ENCODE measurements at regions not wholly inside any gene's neighbourhood (a gene's known extent, or its start where the extent isn't known, plus 50 kb on each side); places are given as distances from the start of the nearest gene placed in this dataset.

GRCh38 chr3:1843111-1843510, 255.6 kb upstream of the CNTN4 start:
- no peak for TF ChIP-seq CTCF (IDR thresholded peaks at IDR 0.05; ENCODE audit: low read depth, low read length)
- TF ChIP-seq POLR2A (IDR thresholded peaks at IDR 0.05; ENCODE audit: extremely low read depth, insufficient read length), result no peak
- no peak for DNase-seq (ENCODE audit: low read depth)
- no peak overlapping the region for H3K4me3 ChIP-seq (ENCODE audit: low read depth, low read length)

GRCh38 chr3:1847571-1847970, 251.1 kb upstream of the CNTN4 start:
- TF ChIP-seq MAX (IDR thresholded peaks at IDR 0.05; ENCODE audit: low read depth, low read length) (no peak), POLR2A (IDR thresholded peaks at IDR 0.05; ENCODE audit: extremely low read depth, insufficient read length) (no peak), CTCF (IDR thresholded peaks at IDR 0.05; ENCODE audit: low read depth, low read length) (no peak)
- no peak overlapping the region for H3K4me3 ChIP-seq (ENCODE audit: low read depth, low read length)
- no peak for DNase-seq (ENCODE audit: low read depth)

GRCh38 chr3:1848935-1849334, 249.7 kb upstream of the CNTN4 start:
- H3K4me3 ChIP-seq (ENCODE audit: low read depth, low read length), result no peak overlapping the region
- DNase-seq (ENCODE audit: low read depth), result no peak
- no peak for TF ChIP-seq POLR2A (IDR thresholded peaks at IDR 0.05; ENCODE audit: extremely low read depth, insufficient read length)
- no peak for TF ChIP-seq CTCF (IDR thresholded peaks at IDR 0.05; ENCODE audit: low read depth, low read length)
- no peak for TF ChIP-seq MYC (IDR thresholded peaks at IDR 0.05; ENCODE audit: low read depth, low read length)
- TF ChIP-seq MAX (IDR thresholded peaks at IDR 0.05; ENCODE audit: low read depth, low read length), result no peak

GRCh38 chr3:1852950-1853349, 245.7 kb upstream of the CNTN4 start:
- DNase-seq (ENCODE audit: low read depth), result no peak
- TF ChIP-seq MAX (IDR thresholded peaks at IDR 0.05; ENCODE audit: low read depth, low read length), result no peak
- no peak for TF ChIP-seq MYC (IDR thresholded peaks at IDR 0.05; ENCODE audit: low read depth, low read length)
- TF ChIP-seq CTCF (IDR thresholded peaks at IDR 0.05; ENCODE audit: low read depth, low read length), result no peak
- no peak for TF ChIP-seq POLR2A (IDR thresholded peaks at IDR 0.05; ENCODE audit: extremely low read depth, insufficient read length)
- no peak overlapping the region for H3K4me3 ChIP-seq (ENCODE audit: low read depth, low read length)

GRCh38 chr3:1855841-1856240, 242.8 kb upstream of the CNTN4 start:
- H3K4me3 ChIP-seq (ENCODE audit: low read depth, low read length), result no peak overlapping the region
- TF ChIP-seq MYC (IDR thresholded peaks at IDR 0.05; ENCODE audit: low read depth, low read length) (no peak), MAX (IDR thresholded peaks at IDR 0.05; ENCODE audit: low read depth, low read length) (no peak)
- DNase-seq (ENCODE audit: low read depth), result no peak

- no peak for TF ChIP-seq POLR2A (IDR thresholded peaks at IDR 0.05; ENCODE audit: extremely low read depth, insufficient read length)
- no peak for DNase-seq (ENCODE audit: low read depth)
- no peak overlapping the region for H3K4me3 ChIP-seq (ENCODE audit: low read depth, low read length)
Observed at GRCh38 chr3:1870738-1871137, 227.9 kb upstream of the CNTN4 start.

- DNase-seq (ENCODE audit: low read depth), result no peak
- no peak overlapping the region for H3K4me3 ChIP-seq (ENCODE audit: low read depth, low read length)
- TF ChIP-seq POLR2A (IDR thresholded peaks at IDR 0.05; ENCODE audit: extremely low read depth, insufficient read length), result no peak
- no peak for TF ChIP-seq MAX (IDR thresholded peaks at IDR 0.05; ENCODE audit: low read depth, low read length)
- TF ChIP-seq CTCF (IDR thresholded peaks at IDR 0.05; ENCODE audit: low read depth, low read length), result no peak
- no peak for TF ChIP-seq MYC (IDR thresholded peaks at IDR 0.05; ENCODE audit: low read depth, low read length)
Observed at GRCh38 chr3:1883534-1883933, 215.1 kb upstream of the CNTN4 start.
